NCI-H2171 (cell line): ENCODE measurements at regions not wholly inside any gene's neighbourhood (a gene's known extent, or its start where the extent isn't known, plus 50 kb on each side); places are given as distances from the start of the nearest gene placed in this dataset.
"Not testable (repeated sequence)": the region's sequence is repeated elsewhere in the genome, so short reads cannot be mapped to it uniquely, and the experiment has no call there.

ENCODE experiments used
- DNase-seq: peaks from one replicate; lab custom pipeline; 2025; lab: John Stamatoyannopoulos, UW

DNA sequence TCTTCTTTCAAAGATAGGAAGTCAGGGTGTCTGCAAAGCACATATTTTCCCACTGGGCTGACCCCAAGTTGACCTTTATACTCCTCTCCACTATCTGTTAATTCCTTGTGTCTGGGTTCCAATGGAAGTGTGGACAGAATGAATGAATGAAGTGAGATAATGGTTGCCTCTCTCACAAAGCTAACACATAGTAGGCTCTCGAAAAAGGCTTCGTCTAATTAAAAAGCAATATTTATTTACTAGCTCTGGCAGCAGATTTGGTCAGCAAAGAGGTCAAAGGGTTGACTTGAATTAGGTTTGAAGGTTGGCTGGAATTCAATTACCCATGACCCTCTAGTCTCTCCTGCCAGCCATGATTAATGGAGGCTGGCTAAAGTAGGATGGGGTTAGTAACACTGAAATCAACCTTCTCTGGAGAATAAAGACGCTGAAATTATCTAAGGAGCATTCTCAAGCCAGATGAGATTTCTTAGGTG is 280.3 kb upstream of the KLF3 start:
- no peak for DNase-seq

DNA sequence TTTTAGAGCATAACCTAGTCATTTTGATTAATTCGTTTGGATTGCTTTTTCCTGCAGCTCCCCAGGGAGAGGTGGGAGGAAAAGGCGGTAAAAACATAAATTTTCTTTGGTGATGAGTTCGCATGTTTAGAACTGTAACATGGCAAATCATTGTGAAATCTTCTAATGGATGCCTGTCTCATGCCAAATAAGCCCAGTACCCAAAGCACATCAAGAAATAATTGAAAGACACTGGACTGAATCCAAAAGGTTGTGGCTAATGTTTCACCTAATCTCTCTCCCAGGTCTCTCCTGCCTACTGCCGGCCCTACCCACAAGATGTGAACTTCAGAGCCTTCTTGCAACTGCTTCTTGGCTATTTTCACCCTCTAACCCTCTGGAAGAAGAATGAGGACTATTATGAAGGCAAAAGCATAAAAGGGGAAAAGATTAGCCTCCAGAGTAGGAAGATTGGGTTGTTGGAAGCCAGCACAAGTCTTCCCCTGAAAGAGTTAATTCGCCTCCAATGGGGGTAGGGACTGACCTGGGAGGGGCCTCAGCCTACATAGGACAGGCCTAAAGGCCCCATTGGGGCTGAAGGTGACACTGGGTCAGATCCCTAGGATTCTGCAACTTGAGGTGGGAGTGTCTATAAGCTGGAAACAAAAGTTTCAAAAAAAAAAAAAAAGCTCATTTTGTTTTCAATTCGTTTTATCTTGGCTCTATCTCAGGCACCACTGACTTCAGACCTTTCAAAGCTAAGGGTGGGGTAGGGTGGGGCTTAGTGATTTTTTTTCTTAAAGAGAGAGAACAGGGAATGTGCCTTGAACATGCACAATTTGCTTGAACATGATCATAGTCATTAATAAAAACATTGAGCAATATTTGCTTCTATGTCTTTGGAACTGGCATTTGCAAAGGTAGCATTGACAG is 278.6 kb upstream of the KLF3 start:
- DNase-seq = no peak

GRCh38 chr4:38386005-38386551 is 277.9 kb upstream of the KLF3 start:
- DNase-seq = no peak

- no peak for DNase-seq
Observed at GRCh38 chr4:38386654-38387188, 277.3 kb upstream of the KLF3 start.

DNA sequence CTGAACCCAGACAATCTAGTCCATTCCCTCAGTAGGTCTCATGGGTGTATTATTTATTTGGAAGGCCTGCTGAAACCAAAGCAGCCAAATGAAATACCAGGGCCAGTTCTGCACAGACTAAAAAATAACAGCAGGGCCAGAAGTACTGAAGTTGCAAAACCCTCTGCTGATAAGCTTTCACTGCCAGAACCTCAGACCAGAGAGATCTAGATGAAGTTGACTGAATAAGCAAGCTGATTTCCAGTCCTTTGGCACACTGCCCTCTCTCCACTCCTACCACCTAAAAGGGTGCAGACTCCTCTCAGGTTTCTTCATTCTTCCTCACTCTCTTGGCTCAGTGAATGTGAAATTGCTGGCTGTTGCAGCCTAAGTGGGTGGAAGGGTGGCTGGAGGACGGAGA is 276.7 kb upstream of the KLF3 start:
- peak; percentile 0 for DNase-seq

DNA sequence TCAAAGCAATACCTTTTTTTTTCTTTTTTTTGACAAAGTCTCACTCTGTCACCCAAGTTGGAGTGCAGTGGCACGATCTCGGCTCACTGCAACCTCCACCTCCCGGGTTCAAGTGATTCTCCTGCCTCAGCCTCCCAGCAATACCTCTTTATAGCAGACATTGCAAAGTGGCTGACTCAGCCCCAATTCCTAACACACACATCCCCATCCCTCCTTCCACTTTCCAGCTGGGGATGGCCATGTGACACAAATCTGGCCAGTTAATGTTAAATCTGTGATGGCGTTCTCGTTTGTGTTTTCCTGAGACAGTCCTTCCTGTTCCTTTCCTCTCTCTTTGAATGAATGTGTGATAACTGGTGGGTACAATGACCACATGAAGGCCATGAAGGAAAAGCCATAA is 276.2 kb upstream of the KLF3 start:
- no peak for DNase-seq

DNA sequence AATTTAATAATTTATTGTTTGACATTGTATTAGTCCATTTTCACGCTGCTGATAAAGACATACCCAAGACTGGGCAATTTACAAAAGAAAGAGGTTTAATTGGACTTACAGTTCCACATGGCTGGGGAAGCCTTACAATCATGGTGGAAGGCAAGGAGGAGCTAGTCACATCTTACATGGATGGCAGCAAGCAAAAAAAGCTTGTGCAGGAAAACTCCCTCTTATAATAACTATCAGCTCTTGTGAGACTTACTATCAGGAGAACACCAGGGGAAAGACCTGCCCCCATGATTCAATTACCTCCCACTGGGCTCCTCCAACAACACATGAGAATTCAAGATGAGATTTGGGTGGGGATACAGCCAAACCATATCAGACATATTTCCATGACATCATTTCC is 275.1 kb upstream of the KLF3 start:
- not testable (repeated sequence) for DNase-seq

- DNase-seq = no peak
Observed at GRCh38 chr4:38390969-38391545, 272.9 kb upstream of the KLF3 start.

DNA sequence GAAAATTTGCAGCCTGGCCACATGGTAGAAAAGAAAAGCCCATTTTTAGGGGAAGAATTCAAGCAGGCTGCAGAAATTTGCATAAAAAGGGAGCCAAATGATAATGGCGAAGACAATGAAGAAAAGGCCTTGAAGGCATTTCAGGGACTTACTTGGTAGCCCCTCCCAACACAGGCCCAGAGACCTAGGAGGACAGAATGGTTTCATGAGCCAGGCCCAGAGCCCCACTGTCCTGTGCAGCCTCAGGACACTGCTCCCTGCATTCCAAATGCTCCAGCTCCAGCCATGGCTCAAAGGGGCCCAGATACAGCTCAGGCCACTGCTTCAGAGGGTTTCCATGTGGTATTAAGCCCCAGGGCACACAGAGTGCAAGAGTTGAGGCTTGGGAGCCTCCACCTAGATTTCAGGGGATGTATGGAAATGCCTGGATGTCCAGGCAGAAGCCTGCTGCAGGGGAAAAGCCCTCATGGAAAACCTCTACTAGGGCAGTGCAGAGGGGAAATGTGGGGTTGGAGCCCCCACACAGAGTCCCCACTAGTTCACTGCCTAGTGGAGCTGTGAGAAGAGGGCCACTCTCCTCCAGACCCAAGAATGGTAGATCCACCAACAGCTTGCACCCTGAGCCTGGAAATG is 271.7 kb upstream of the KLF3 start:
- DNase-seq = no peak

DNA sequence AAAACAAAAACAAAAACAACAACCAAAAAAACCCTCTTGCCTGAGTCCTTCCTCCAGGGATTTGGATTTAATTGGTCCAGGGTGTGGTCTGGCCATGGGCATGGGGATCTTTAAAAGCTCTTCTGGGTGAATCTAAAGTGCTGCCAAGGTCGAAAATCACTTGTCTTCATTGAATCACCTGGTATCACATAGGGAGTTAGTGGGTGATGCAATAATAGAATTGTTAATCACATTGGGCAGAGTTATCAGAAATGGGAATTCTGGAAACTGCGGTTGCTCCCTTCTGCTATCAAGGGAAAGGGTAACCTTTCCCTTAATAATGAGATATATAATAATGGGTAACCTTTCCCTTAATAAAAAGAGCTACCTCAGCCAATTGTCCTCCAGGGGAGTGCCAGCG is 267.9 kb upstream of the KLF3 start:
- no peak for DNase-seq

- no peak for DNase-seq
Observed at GRCh38 chr4:38396845-38397547, 267.0 kb upstream of the KLF3 start.

- DNase-seq = no peak
Observed at GRCh38 chr4:38400946-38401345, 263.1 kb upstream of the KLF3 start.

DNA sequence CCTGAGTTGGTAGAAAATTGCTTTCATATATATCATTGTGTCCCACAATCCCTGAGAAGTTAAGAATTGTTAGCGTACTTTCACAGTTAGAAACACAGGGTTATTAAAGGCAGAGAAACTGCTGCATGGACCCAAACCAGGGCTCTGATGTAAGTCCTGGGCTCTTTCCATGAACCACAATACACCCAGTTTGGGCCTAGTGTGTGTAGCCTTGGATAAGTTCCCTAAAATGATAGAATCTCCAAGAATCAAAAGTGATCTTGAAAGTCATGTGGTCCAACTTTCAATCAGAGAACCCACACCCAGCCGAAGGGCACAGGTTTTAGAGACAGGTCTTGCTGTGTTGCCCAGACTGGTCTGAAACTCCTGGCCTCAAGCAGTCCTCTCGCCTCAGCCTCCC is 257.8 kb upstream of the KLF3 start:
- DNase-seq = no peak

DNA sequence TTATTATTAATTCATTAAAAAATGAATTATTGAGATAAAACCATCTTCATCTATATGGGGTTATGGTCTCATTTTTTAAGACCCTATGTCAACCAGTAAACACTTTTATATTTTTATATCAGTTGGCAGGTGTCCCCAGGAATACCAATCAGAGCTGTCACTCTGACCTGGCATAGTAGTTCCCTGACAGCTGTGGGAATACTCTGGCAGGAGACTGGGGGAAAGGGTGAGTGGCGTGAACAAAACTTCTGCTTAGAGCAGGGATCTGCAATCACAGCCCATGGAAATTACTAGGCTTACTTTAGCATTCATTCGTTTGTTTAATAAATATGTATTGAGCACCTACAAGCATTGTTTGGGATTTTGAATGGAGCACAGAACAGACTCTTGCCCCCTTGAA is 254.1 kb upstream of the KLF3 start:
- no peak for DNase-seq

- DNase-seq = no peak
Observed at GRCh38 chr4:38411092-38411491, 252.9 kb upstream of the KLF3 start.

DNA sequence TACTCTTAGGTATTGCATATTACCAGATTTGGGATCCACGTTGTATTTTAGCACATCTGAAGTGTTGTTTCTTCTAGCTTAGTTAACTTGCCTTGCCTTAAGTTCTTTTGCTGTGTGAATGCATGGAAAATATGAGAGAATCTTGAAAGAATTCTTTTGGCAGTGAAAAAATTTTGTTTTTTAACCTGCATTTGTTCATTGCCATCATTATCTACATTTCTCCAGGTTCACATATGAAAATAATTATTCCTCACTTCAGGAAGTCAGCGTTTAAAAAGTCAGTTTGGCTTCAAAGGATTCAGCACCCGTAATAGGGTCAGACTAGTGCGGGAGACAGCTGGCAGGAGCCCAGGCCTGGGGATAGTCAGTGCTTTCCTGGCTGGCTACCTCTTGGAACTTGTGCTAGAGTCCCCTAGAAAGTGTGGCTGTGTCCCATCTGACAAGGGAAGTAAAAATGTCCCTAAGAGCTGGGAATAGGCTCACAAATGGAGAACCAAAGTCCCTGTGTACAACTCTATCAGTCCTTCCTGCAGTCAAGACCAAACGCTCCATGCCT is 251.9 kb upstream of the KLF3 start:
- DNase-seq = no peak

GRCh38 chr4:38413524-38414341 is 250.3 kb upstream of the KLF3 start:
- no peak for DNase-seq

GRCh38 chr4:38414410-38414809 is 249.6 kb upstream of the KLF3 start:
- DNase-seq = no peak

DNA sequence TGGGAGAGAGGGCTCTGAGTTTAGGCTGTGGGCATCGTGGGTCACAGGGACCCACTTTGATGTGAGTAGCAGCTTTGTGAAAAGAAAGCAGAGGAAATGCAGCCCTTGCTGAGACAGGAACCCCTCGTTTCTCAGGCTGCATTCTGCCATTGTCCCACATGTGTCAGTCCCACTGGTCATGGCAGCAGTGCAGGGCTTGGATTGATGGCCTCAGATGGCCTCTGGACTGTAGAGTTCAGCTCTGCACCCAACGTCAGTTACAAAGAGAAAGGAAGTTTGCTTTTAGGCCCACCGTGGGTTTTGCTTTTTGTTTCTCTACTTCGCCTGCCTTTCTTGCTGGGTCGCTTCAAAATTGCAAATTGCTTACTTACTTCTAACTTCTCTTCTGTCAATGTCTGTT is 248.3 kb upstream of the KLF3 start:
- DNase-seq = no peak

GRCh38 chr4:38416450-38417014 is 247.5 kb upstream of the KLF3 start:
- DNase-seq = no peak
